OCI-LY3 (cell line): ENCODE measurements at regions not wholly inside any gene's neighbourhood (a gene's known extent, or its start where the extent isn't known, plus 50 kb on each side); places are given as distances from the start of the nearest gene placed in this dataset.

ENCODE experiments used
- H2AFZ ChIP-seq: fragments of 200-600, 300-600 bp; shearing (Covaris generic); 2 replicates; pipeline ENCODE4 v1.6.0; 2014; ENCODE audit warnings: antibody characterized with exemption, low read depth, low read length
- H3K27ac ChIP-seq: fragments of 200-600, 300-600 bp; sonication (generic); 2 replicates; pipeline ENCODE4 v1.5.1; 2014; ENCODE audit warnings: mild to moderate bottlenecking, low read length, moderate library complexity, mixed read lengths
- H3K27me3 ChIP-seq: fragments of 200-600, 300-600 bp; sonication (generic); 2 replicates; pipeline ENCODE4 v1.6.1; 2014; ENCODE audit warnings: low read depth, low read length, mixed read lengths
- H3K36me3 ChIP-seq: fragments of 200-600, 300-600 bp; sonication (generic); replicated peaks from 2 replicates; pipeline ENCODE3; 2014; ENCODE audit warnings: low read depth, low read length, mixed read lengths
- H3K4me1 ChIP-seq: fragments of 300-600, 200-600 bp; sonication (generic); 2 replicates; pipeline ENCODE4 v1.6.1; 2014; ENCODE audit warnings: low read length, mixed read lengths
- H3K4me2 ChIP-seq: fragments of 200-600, 300-600 bp; sonication (generic); 2 replicates; pipeline ENCODE4 v1.6.1; 2014; ENCODE audit warnings: low read length, mixed read lengths
- H3K4me3 ChIP-seq: fragments of 300-600, 200-600 bp; sonication (generic); 2 replicates; pipeline ENCODE4 v1.5.1; 2014; ENCODE audit warnings: antibody characterized with exemption, mild to moderate bottlenecking, low read length, moderate library complexity
- H3K79me2 ChIP-seq: fragments of 300-600, 200-600 bp; shearing (Covaris generic); 2 replicates; pipeline ENCODE4 v1.6.1; 2014; ENCODE audit warnings: mild to moderate bottlenecking, low read length, mixed read lengths
- H3K9ac ChIP-seq: fragments of 300-600, 200-600 bp; shearing (Covaris generic); 2 replicates; pipeline ENCODE4 v1.6.0; 2014; ENCODE audit warnings: mild to moderate bottlenecking, low read length, moderate library complexity
- H3K9me3 ChIP-seq: fragments of 200-600, 300-600 bp; shearing (Covaris generic); 2 replicates; pipeline ENCODE4 v1.6.1; 2014; ENCODE audit warnings: low read length, mixed read lengths; ENCODE audit not compliant: insufficient read depth
- H4K20me1 ChIP-seq: fragments of 200-600, 300-600 bp; sonication (generic); 2 replicates; pipeline ENCODE4 v1.6.1; 2016; ENCODE audit warnings: low read length, mixed read lengths; ENCODE audit not compliant: insufficient read depth
- CTCF ChIP-seq: fragments of 200-600, 300-600 bp; sonication (generic); IDR thresholded peaks from 2 replicates; pipeline ENCODE4 v1.5.1; 2014; ENCODE audit warnings: antibody characterized with exemption, low read length, low read depth
- EZH2phosphoT487 ChIP-seq: fragments of 200-600 bp; shearing (Covaris generic); IDR thresholded peaks from 2 replicates; pipeline ENCODE4 v1.6.1; 2018; ENCODE audit warnings: antibody characterized with exemption, mixed run types, low read depth

GRCh38 chr16:64225696-64226095 is 896.2 kb downstream of the CDH11 start:
- Histone ChIP-seq H3K27ac (no peak overlapping the region), H3K79me2 (no peaks in the 10 kb centered on the region), H3K27me3 (no peaks in the 10 kb centered on the region), H3K9me3 (no peaks in the 10 kb centered on the region), H3K9ac (no peak overlapping the region), H3K4me3 (no peak overlapping the region), H3K36me3 (no peaks in the 10 kb centered on the region), H4K20me1 (no peaks in the 10 kb centered on the region), H3K4me1 (no peaks in the 10 kb centered on the region), H2AFZ (no peak overlapping the region), H3K4me2 (no peak overlapping the region)
- TF ChIP-seq EZH2phosphoT487 = no peak
- TF ChIP-seq CTCF = no peak

DNA sequence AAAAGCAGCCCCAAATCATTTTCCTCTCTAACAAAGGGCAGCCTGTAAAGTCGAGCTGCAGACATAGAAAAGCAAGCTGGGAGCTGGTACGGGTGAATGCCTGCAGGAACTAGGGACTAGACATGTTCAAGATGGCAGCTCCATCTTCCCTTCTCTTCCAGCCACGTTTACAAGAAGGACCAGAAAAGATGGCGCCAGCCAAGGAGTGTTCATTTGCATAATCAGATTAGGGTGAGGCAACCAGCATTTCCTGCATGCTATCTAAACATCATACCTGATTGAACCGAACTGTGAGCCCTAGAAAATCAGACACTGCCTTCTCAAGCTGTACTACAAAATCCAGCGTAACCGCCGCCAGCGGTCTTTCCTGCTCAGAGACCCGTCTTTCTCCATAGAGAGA is 896.8 kb downstream of the CDH11 start:
- no peak overlapping the region for H3K9ac ChIP-seq
- H3K4me1 ChIP-seq = no peaks in the 10 kb centered on the region
- no peaks in the 10 kb centered on the region for H3K27me3 ChIP-seq
- no peak overlapping the region for H3K27ac ChIP-seq
- H3K4me2 ChIP-seq = no peak overlapping the region
- no peaks in the 10 kb centered on the region for H3K79me2 ChIP-seq
- no peaks in the 10 kb centered on the region for H4K20me1 ChIP-seq
- no peaks in the 10 kb centered on the region for H3K9me3 ChIP-seq
- no peak overlapping the region for H3K4me3 ChIP-seq
- no peaks in the 10 kb centered on the region for H3K36me3 ChIP-seq
- H2AFZ ChIP-seq = no peak overlapping the region
- no peak for TF ChIP-seq EZH2phosphoT487
- TF ChIP-seq CTCF = no peak

DNA sequence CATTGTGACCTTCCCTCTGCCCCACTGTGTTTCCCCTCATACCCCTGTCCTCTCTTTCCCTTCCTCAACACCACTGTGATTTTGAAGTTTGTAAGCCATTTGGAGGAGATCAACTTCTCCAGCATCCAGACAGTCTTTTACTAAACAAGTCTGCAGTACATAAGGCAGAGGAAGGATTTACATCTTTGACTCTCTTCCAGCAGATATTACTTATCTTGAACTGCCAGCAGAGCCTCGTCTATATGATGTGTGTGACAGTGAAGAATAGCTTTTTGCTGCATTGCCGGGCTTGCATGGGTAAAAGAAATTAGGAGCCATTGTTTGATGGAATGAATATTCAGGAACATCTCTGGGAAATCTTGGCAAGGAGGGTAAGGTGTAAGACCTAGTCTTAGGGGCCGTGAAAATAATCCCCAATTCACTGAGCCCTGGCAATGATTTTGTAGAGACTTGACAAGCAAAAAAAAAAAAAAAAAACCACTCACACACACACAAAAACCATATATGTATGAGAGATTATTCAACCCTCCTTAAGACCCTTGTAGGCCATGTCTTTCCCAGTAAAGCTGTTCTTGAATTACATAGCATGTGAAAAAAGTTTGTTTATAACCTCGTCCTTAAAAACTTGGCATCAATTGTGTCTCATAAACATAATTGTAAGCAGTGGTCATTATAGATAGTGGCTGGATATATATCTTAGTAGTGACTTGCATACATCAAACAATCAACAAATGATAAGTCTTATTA is 903.9 kb downstream of the CDH11 start:
- H3K27me3 ChIP-seq = no peaks in the 10 kb centered on the region
- no peaks in the 10 kb centered on the region for H3K79me2 ChIP-seq
- no peaks in the 10 kb centered on the region for H3K36me3 ChIP-seq
- no peak overlapping the region for H3K9ac ChIP-seq
- H2AFZ ChIP-seq = no peak overlapping the region
- no peak overlapping the region for H3K27ac ChIP-seq
- H3K4me2 ChIP-seq = no peak overlapping the region
- no peaks in the 10 kb centered on the region for H3K4me1 ChIP-seq
- no peak overlapping the region for H3K4me3 ChIP-seq
- TF ChIP-seq CTCF (no peak), EZH2phosphoT487 (no peak)
- no peaks in the 10 kb centered on the region for H3K9me3 ChIP-seq
- H4K20me1 ChIP-seq = no peaks in the 10 kb centered on the region; the same call in 1 of the 2 replicates

DNA sequence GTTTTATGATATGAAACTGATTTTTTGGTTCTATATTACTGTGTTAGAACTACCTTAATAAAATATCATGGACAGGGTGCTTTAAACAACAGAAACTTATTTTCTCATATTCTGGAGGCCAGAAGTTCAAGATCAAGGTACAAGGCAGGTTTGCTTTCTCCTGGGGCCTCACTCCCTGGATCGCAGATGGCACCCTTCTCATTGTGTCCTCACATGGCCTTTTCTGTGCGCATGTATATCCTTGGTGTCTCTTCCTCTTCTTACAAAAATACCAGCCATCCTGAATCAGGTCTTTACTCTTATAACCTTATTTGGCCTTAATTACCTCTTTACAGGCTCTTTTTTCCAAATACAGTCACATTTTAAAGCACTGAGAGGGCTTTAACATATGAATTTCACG is 906.1 kb downstream of the CDH11 start:
- no peaks in the 10 kb centered on the region for H3K79me2 ChIP-seq
- no peak overlapping the region for H3K9ac ChIP-seq
- no peak overlapping the region for H2AFZ ChIP-seq
- TF ChIP-seq EZH2phosphoT487 (no peak), CTCF (no peak)
- H3K4me3 ChIP-seq = no peak overlapping the region
- H3K4me1 ChIP-seq = no peaks in the 10 kb centered on the region
- H3K27ac ChIP-seq = no peak overlapping the region
- no peaks in the 10 kb centered on the region for H3K36me3 ChIP-seq
- H3K4me2 ChIP-seq = no peak overlapping the region
- H3K9me3 ChIP-seq = no peaks in the 10 kb centered on the region
- no peaks in the 10 kb centered on the region; the same call in 1 of the 2 replicates for H4K20me1 ChIP-seq
- H3K27me3 ChIP-seq = no peaks in the 10 kb centered on the region
